ENCODE measurements at regions not wholly inside any gene's neighbourhood (a gene's known extent, or its start where the extent isn't known, plus 50 kb on each side); places are given as distances from the start of the nearest gene placed in this dataset.

- DNase-seq (ENCODE audit: extremely low read depth, low read depth, low spot score): no peak
Measured at GRCh38 chr6:90820436-90820835, 233.6 kb upstream of the MAP3K7 start.

GRCh38 chr6:90819483-90819882 lies 232.6 kb upstream of the MAP3K7 start:
- DNase-seq (ENCODE audit: extremely low read depth, low read depth, low spot score): no peak

DNA sequence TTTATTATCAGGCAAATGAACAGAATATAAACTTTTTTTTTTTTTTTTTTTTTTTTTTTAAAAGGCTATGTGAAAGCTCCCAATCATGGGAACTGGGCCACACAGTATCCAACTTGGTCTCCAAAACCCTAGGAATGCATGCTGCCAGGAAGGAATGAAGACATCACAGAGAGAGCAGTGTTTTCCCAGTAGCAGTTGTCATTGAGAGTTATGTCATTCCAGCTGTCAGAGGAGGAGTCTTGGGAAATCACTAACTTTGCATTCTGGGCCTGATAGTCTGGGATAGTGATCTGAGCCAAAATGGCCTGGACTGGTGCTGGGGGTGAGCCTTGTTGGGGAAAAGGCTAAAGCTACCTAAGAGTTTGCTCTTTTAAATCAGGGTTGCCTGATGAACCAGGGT lies 231.3 kb upstream of the MAP3K7 start:
- no peak for DNase-seq (ENCODE audit: extremely low read depth, low read depth, low spot score)

GRCh38 chr6:90816764-90817163 lies 229.9 kb upstream of the MAP3K7 start:
- no peak for DNase-seq (ENCODE audit: extremely low read depth, low read depth, low spot score)

GRCh38 chr6:90811596-90812226 lies 224.8 kb upstream of the MAP3K7 start:
- DNase-seq (ENCODE audit: extremely low read depth, low read depth, low spot score): no peak

DNA sequence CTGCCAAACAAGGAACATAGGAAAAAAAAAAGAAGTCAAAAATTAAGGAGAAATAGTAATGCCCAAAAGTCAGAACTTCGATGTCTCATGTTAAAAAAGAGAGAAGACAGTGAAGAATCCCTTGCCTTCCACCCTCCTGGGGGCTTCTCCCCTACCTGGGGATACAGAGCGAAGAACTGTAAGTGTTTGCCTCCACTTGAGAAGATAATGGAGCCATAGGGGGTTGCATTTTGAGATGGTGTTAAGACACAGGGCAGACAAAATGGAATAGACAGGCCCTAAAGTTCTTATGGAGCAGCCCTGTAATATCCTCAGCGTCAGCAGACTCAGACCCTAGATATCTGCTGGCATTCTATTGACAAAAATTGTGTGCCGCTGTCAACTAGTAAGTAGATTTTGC lies 222.2 kb upstream of the MAP3K7 start:
- no peak for DNase-seq (ENCODE audit: extremely low read depth, low read depth, low spot score)

DNA sequence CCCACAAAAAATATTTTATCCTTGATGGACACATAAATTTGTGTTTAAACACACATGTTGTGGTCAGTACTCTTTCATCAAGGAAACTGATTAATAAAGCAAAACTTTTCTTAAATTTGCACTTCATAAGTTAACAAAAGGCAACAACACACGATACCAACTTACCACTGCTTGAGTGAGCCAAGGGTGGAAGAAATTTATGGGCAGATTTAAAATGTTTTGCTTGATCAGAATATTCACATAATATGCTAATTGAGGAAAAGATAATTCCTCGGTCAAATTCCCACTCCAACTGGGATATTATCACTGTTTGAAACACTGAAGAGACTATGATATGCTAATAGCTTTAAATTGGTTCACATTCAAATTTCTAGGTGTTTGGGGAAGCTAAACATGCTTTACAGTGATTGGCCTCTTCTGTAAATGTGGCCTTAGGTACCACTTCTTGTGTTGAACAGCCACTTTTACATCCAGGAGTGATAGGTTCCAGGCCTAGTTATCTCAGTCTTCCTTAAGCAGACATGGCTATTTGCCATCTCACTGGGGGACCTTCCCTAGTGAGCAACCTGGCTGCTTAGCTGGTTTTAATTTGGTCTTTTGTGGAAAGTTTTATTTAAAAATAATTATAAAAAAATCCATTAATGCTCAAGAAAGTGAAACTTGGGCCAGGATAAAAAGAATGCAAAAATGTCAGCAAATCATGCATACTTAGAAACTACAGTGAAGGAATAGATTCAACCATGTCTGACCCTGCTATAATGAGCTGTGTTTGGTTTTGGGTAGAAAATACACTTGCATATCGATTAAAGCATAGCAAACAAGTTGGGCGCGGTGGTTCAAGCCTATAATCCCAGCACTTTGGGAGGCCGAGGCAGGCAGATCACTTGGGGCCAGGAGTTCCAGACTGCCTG lies 221.2 kb upstream of the MAP3K7 start:
- no peak for DNase-seq (ENCODE audit: extremely low read depth, low read depth, low spot score)

GRCh38 chr6:90805619-90806155 lies 218.8 kb upstream of the MAP3K7 start:
- DNase-seq (ENCODE audit: extremely low read depth, low read depth, low spot score): no peak

GRCh38 chr6:90803956-90804355 lies 217.1 kb upstream of the MAP3K7 start:
- no peak for DNase-seq (ENCODE audit: extremely low read depth, low read depth, low spot score)

DNA sequence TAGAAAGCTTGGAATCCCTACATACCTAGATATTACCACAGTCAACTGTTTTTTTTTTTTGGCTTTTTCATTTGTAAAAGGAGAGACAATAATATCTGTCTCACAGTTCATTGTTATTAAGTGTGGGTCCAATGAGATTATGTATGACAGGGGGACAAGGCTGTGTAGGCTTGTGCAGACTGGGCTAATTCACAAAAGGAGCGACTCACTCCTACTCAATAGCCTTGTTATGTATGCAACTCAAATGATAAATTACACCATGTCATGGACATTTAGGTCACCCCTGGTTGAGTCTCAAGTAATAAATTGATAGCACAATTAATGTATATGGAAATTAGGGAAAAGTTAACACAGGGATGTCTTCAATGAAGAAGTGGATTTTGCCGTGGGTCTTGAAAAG lies 208.2 kb upstream of the MAP3K7 start:
- no peak for DNase-seq (ENCODE audit: extremely low read depth, low read depth, low spot score)

DNA sequence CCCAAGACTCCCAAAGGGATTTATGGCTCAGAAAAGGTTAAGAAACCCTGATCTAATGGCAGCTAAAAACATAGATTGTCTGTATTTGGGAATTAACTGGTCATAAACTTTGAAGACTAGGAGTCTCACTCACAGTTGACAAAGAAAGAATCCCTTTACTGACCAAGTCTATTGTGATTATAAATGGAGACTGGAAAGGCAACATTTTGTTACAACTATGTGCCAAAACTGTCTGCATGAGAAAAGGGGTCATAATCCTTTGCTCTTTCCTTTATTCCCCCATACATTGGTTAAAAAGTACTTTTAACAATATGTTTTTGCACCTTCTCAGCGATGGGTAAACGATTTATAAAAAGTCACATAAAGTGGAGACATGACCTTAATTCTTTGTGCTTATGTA lies 206.9 kb upstream of the MAP3K7 start:
- DNase-seq (ENCODE audit: extremely low read depth, low read depth, low spot score): no peak

DNA sequence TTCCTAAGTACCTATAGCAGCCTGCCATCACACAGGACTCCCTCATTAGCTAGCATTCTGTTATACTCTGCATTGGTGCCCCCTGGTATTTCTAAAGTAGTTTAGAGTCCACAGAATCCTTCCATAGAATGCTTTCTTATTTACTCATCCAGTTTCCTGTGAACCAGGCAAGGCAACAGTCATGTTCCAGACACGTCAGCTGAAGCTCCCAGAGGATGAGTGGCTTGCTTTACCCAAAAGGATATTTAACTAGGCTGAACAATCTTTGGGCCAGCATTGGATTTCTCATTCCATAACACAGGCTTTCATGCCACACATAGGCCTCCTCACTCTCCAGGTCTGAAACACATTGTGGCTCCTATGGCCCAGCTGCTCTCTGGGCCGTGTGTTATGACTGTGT lies 203.8 kb upstream of the MAP3K7 start:
- no peak for DNase-seq (ENCODE audit: extremely low read depth, low read depth, low spot score)

DNA sequence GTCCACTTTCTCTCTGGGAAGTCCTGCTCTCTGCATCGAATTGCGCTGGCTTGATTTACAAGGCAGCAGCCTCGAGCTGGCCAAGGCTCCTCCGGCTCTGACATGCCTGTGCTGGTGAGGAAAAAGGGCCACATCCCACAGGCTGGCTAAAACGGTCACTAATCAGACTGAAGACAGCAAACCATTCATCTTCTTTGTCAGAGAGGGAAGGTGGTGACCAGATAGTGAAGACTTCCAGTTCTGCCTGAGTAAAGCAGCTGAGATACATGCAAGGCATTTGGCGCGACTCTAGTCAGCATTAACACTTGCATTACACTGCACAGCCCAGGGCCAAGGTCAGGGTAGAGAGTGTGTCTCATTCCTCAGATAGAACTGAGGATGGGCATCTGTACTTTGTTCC lies 203.2 kb upstream of the MAP3K7 start:
- no peak for DNase-seq (ENCODE audit: extremely low read depth, low read depth, low spot score)

DNA sequence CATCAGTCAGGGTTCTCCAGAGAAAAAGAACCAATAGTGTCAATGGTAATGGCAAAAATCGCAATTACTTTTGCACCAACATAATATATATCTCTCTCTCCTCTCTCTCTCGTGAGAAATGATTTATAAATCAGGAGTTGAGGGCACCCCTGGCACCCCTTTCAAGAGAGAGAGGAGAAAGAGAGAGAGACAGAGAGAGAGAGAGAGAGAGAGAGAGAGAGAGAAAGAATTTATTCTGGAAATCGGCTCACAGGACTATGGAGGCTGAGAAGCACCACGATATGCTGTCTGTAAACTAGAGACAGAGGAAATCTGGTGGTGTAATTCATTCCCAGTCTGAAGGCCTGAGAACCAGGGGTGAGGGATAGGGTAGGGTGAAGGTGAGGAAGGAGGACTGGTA lies 201.9 kb upstream of the MAP3K7 start:
- DNase-seq (ENCODE audit: extremely low read depth, low read depth, low spot score): no peak

GRCh38 chr6:90787446-90787845 lies 200.6 kb upstream of the MAP3K7 start:
- no peak for DNase-seq (ENCODE audit: extremely low read depth, low read depth, low spot score)

- no peak for DNase-seq (ENCODE audit: extremely low read depth, low read depth, low spot score)
Measured at GRCh38 chr6:90780778-90781177, 193.9 kb upstream of the MAP3K7 start.

GRCh38 chr6:90780141-90780540 lies 193.3 kb upstream of the MAP3K7 start:
- no peak for DNase-seq (ENCODE audit: extremely low read depth, low read depth, low spot score)

GRCh38 chr6:90778417-90779203 lies 191.7 kb upstream of the MAP3K7 start:
- no peak for DNase-seq (ENCODE audit: extremely low read depth, low read depth, low spot score)

DNA sequence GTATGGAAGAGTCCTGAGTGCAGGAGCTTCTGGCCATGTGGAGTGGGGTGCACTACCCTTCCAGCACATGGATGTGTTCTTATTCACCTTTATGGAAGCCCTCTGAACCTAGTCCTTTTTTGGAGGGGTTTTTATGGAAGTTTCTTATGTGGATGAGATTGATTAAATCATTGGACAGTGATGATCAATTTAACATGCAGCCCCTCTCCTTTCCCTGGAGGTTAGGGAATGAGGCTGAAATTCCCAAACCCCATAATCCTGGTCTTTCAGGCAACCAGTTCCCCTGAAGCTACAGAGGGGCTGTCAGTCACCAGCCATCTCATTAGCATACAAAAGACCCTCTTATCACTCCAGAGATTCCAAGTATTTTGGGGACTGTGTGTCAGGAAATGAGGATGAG lies 183.9 kb upstream of the MAP3K7 start:
- DNase-seq (ENCODE audit: extremely low read depth, low read depth, low spot score): no peak

GRCh38 chr6:90765895-90766294 lies 179.0 kb upstream of the MAP3K7 start:
- no peak for DNase-seq (ENCODE audit: extremely low read depth, low read depth, low spot score)

DNA sequence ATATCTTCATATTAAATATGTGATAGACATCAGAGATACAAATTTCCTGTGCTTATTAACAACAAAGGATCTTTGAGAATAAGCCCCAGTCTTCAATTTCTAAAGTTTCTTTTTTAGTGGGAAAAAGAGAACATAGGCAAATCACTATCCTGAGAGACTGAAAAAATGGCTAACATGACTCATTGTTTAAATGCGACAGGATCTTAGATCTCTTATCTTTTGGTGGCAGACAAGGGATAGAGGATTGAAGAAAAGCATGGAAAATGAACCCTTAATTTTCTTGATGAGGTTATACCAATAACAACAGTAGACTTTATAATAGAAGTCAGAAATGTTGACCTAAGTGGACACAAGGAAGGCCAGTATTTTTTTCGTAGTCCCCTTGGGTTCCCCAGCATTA lies 178.6 kb upstream of the MAP3K7 start:
- no peak for DNase-seq (ENCODE audit: extremely low read depth, low read depth, low spot score)
